ENCODE measurements at regions not wholly inside any gene's neighbourhood (a gene's known extent, or its start where the extent isn't known, plus 50 kb on each side); places are given as distances from the start of the nearest gene placed in this dataset.

DNA sequence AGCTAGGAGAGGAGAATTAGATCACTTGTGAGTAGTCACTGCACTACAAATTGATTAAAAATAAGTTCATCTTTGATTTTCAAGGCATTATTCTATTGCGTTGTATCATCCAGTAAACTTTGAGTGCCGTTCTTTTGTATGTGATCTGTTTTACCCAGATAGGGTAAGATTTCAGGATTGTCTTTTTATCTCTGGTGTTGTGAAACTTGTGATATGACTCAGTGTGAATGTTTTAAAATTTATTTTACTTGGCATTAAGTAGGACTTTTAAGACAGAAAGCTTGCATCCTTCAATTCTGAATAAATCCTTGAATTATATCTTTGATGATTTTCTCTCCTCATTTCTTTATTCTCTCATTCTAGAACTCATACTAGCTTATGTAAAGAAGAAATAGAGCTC is 93.3 kb upstream of the ADAMTS5 start:
- in situ Hi-C loops (cut with HindIII; ENCODE audit: low sequenced_read_pairs) = no loop called here
- no peak for DNase-seq (ENCODE audit: low read depth)

GRCh38 chr21:27058673-27059605 is 92.1 kb upstream of the ADAMTS5 start:
- TF ChIP-seq, protein P1, sequence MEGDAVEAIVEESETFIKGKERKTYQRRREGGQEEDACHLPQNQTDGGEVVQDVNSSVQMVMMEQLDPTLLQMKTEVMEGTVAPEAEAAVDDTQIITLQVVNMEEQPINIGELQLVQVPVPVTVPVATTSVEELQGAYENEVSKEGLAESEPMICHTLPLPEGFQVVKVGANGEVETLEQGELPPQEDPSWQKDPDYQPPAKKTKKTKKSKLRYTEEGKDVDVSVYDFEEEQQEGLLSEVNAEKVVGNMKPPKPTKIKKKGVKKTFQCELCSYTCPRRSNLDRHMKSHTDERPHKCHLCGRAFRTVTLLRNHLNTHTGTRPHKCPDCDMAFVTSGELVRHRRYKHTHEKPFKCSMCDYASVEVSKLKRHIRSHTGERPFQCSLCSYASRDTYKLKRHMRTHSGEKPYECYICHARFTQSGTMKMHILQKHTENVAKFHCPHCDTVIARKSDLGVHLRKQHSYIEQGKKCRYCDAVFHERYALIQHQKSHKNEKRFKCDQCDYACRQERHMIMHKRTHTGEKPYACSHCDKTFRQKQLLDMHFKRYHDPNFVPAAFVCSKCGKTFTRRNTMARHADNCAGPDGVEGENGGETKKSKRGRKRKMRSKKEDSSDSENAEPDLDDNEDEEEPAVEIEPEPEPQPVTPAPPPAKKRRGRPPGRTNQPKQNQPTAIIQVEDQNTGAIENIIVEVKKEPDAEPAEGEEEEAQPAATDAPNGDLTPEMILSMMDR (IDR thresholded peaks at IDR 0.05; ENCODE audit: low read depth, low read length, missing control alignments) = no peak
- DNase-seq (ENCODE audit: low read depth) = no peak
- H3K4me3 ChIP-seq (ENCODE audit: low read depth, low read length) = no peak overlapping the region
- in situ Hi-C loops (cut with HindIII; ENCODE audit: low sequenced_read_pairs) = no loop called here

More for the DNA sequence above, 93.3 kb upstream of the ADAMTS5 start:
- TF ChIP-seq, protein P1 (IDR thresholded peaks at IDR 0.05; ENCODE audit: low read depth, low read length, missing control alignments) = no peak
- H3K4me3 ChIP-seq (ENCODE audit: low read depth, low read length) = no peak overlapping the region

DNA sequence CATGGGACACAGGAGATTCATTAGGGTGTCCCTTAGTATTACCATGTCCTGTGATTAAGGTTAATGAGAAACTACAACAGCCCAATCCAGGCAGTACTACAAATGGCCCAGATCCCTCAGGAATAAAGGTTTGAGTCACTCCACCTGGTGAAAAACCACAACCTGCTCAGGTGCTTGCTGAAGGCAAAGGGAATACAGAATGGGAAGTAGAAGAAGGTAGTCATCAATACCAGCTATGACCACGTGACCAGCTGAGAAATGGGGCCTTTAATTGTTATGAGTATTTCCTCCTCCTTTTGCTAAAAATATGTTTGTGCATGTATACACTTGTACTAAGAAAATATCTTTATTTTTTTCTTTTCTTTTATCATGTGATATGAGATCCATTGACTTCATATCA is 91.1 kb upstream of the ADAMTS5 start:
- in situ Hi-C loops (cut with HindIII; ENCODE audit: low sequenced_read_pairs) = no loop called here
- no peak for DNase-seq (ENCODE audit: low read depth)
- no peak overlapping the region for H3K4me3 ChIP-seq (ENCODE audit: low read depth, low read length)
- TF ChIP-seq, protein P1 (IDR thresholded peaks at IDR 0.05; ENCODE audit: low read depth, low read length, missing control alignments) = no peak

- no peak for DNase-seq (ENCODE audit: low read depth)
- in situ Hi-C loops (cut with HindIII; ENCODE audit: low sequenced_read_pairs) = no loop called here
- no peak overlapping the region for H3K4me3 ChIP-seq (ENCODE audit: low read depth, low read length)
- TF ChIP-seq, protein P1 (IDR thresholded peaks at IDR 0.05; ENCODE audit: low read depth, low read length, missing control alignments) = no peak
Measured at GRCh38 chr21:27047658-27048314, 80.9 kb upstream of the ADAMTS5 start.

GRCh38 chr21:27047283-27047657 is 80.4 kb upstream of the ADAMTS5 start:
- no peak overlapping the region for H3K4me3 ChIP-seq (ENCODE audit: low read depth, low read length)
- in situ Hi-C loops (cut with HindIII; ENCODE audit: low sequenced_read_pairs) = no loop called here
- no peak for DNase-seq (ENCODE audit: low read depth)
- TF ChIP-seq, protein P1 (IDR thresholded peaks at IDR 0.05; ENCODE audit: low read depth, low read length, missing control alignments) = no peak

DNA sequence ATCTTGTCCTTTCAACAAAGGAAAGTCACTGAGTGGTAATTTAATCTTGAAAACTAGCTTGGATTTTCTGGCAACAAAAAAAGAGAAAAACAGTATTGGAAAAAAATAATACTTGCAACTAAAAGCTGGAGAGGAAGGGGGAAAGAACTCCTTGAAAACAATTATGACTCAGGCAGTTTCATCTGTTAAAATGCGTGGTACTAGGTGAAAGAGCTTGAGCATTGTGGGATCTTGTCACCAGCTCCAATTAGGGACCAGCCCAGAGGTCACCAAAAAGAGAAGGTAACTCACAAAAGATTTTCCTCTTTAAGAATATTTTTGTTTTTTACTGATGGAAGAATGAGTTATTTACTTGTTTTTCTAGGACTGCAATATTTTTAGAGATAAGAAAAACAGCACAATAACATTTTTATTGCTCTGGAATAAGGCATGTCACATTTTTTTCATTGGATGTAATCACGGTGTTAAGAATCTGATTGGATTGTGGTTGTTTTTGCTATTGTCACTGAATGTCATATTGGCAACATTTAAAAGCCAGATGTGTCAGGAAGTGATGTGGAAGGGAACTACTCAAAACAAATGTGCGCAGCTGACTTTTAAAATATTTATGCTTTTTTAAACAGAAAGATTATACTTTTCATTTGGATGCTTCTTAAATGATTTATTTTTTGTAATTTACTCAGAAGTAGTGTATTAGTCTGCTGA is 78.5 kb upstream of the ADAMTS5 start:
- H3K4me3 ChIP-seq (ENCODE audit: low read depth, low read length) = no peak overlapping the region
- in situ Hi-C loops (cut with HindIII; ENCODE audit: low sequenced_read_pairs) = no loop called here
- TF ChIP-seq, protein P1 (IDR thresholded peaks at IDR 0.05; ENCODE audit: low read depth, low read length, missing control alignments) = no peak
- no peak for DNase-seq (ENCODE audit: low read depth)

Data from astrocyte of the cerebellum (primary cell).